GM21390 (cell line): ENCODE measurements at regions not wholly inside any gene's neighbourhood (a gene's known extent, or its start where the extent isn't known, plus 50 kb on each side); places are given as distances from the start of the nearest gene placed in this dataset.

ENCODE experiments used
- ATAC-seq: cut with Tn5 transposase; IDR thresholded peaks from one replicate; pipeline ENCODE4 v1.9.1; 2021; ENCODE audit not compliant: unreplicated experiment

DNA sequence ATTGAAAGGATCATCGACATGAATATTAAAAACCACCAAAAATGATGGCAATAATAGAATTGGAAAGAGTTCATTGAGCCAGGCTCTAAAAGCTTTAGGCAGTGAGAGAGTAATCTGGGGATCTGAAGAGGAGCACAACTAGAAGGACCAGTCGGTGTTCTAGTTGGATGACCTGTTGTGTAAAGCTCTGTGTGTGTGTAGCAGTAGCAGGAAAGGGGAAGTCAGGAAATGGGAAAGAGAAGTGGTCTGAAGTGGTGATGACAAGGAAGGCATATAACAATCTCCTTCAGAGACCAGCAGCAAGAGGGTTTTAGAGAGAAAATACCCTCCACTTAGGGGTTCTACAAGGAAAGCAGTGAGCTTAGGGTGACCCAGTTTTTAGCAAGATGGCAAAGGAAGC is 539.2 kb downstream of the HTR7 start:
- ATAC-seq: no peak

DNA sequence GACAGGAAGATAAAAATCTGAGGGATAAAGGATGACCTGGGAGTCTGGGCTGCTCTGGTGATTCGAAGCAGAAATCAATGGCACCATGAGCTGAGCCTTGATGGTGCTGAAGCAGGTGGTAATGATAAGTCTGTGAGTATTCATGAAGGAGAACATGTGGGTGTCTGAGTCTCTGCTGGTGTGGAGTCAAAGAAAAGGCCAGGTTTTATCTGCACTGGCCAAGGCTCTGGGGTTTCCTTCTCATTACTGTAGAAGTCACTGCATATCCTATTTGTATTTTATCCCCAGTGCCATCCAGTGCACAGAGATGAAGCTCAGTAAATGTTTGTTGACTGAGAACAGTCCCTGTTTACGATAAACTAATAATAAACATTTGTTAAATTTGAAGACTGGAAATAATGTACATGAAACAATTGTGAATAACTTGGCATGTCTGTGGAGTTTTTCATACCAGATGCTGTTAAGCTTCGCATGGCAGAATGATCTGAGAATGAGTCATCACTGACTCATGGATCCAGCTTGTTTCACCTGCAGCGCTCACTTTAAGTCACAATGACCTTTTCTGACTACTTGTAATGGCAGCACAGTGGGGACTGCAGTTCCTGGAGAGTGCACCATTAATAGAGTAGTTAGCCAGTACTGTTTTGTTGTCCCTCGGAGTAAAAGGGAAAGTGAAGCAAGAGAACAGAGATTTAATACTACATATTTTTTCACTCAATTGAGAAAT is 538.5 kb downstream of the HTR7 start:
- peak; percentile 84 for ATAC-seq

DNA sequence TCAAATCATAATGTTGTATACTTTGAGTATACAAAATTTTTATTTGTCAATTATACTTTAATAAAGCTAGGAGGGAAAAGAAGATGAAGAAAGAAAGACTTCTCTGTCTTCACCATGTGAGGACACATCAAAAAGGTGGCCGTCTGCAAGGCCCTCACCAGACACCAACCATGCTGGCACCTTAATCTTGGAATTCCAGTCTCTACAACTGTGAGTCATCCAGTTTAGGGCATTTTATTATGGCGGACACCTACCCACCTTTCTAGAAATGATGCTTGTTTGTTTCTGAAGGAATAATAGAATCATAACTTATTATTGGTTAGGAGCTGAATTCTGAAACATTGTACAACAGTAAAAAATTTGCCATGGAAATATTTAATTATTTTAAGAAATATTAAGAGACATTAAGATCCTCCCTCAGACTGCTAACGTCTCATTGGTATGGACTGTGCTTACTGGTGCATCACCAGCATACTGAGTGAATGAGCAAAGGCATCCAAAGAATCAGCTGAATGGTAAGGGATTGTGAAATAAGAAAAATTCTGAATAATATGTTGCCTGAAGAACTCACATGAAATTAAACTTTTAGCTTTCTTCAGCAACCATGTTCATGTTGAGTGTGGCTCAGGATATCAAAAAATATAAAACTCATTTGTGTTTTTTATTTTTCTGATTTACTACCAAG is 536.6 kb downstream of the HTR7 start:
- no peak for ATAC-seq

DNA sequence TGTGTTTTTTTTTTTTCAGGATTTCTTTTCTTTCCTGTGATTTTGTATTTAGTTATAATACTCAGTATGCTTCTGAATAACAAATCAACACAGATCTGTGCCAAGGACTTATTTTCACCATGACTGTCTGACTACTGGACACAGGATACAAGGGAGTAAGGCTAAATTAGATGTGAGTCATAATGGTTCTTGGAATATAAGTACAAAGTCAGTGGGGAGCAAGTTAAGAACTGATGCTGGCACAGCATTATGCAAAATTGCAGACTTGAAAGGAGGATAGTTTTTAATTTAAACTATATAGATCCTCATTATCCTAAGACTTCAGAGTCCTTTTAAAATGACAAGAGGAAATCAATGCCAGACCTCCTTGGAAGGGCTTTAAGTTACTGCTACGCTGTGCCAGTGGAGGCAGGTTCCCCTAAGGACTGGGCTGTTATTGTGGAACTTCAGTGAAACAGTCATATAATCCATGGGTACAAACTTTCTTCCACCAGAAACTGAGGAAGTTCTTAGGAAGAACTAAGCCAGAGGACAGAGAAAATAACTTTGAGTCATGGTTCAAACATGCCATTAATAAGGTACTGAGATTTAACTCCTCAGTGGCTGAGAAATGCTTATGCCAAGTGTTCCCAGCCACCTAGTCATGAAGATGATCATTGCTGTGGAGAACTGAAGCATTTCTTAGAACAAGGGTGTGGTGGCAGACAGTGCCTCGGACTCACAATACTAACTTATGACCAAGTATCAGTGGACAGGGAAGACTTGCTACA is 531.2 kb downstream of the HTR7 start:
- no peak for ATAC-seq

DNA sequence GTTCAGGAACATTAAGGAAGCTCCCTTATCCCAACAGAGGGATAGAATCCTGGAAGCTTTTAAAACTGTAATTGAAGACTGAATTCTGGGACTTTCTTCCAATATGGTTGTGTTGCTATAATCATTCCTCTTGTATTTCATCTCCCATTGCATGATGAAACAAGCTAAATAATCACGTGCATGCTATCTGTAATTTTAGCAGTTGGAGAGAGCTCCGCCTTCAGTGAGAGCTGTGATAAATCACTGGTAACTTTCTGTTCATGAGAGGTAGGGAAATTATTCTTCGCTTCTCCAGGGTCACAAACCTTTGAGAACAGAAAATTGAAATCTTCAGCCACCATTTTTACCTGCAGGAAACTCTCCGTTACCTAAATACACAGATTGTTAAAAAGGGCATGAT is 530.2 kb downstream of the HTR7 start:
- ATAC-seq: no peak

DNA sequence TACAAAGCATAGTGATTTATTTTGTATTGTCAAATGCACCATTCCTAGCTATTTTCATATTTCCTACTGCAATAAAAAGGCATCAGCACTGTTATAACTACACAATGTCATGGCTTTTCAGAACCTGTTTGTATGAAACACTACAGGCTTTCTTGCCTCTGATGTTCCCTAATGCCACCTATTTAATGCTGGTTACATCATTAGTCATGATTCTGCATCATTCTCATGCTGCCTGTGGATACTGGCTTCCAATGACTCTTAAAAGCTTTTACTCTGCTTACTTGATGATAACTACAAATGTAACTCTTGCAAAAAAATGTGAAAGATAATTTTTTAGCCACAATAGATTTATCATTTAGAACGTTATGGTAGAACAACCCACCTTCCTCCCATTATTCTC is 529.4 kb downstream of the HTR7 start:
- ATAC-seq: no peak

DNA sequence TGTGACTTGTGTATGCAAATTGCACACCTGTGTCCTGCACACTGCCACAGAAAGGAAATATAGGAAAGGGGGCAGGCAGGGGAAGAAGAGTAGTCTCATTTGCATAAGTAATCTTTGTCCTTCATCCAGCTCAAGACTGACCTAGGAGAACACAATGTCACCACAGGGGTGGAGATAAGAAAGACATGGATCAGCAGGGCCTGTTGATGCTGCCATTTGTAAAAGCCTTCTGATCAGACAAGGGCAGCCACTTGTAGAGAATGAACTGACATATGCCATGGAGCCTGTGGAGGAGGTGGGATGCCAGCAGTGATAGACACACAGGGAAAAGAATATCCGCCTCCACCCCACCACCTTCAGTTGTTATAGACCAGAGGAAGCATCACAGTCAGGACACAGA is 528.9 kb downstream of the HTR7 start:
- no peak for ATAC-seq

DNA sequence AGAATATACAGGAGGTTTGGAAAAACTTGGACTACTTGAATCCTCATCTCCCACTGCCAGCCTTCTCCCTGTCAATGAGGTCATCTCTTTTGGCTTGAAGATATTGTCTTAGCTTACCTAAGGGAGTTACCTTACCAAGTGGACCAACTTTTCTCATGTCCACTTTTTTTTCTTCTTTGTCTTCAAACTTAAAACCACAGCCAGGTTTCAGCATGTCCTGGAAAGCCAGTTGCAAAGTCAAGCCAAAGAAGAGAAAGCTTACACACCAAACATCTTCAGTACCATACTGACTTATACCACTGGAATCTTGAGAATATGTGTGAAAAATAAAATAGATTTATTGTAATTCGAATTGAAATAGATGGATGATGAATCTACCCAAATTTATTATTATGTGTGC is 520.5 kb downstream of the HTR7 start:
- no peak for ATAC-seq

DNA sequence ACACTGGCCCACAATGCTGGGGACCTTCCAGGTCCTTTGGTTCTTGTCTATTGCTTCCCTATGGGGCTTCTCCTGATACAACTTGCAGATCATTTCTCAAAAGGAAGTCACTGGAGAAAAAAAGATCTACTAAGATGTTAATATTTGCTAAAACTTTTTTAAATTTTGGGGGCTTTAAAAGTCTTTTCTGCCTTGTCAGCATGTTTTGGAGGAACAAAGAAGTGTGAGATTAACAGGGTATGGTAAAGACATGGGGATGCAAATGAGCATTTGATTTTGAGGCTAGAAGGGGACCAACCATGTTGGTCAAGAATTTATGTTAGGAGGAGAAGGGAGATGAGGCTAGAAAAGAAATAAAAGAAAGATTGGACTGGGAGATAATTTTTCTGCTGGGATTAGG is 515.4 kb downstream of the HTR7 start:
- no peak for ATAC-seq

DNA sequence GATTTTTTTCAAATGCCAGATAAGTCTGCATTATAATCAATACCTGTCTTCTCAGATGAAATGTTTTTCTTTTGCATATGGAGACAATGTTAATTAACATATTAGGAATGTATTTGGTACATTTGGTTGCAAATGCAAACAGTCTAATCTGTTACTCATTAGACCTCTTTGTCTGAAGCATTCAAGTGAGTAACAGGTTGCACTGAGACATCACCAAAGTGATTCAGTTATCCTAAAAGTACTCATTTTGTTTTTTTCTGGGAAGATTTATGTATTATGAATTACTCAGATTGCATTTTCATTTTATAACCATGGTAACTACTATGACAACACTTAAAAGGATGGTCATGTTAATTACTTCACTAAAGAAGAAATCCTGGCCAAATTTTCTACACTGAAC is 513.6 kb downstream of the HTR7 start:
- ATAC-seq: no peak

DNA sequence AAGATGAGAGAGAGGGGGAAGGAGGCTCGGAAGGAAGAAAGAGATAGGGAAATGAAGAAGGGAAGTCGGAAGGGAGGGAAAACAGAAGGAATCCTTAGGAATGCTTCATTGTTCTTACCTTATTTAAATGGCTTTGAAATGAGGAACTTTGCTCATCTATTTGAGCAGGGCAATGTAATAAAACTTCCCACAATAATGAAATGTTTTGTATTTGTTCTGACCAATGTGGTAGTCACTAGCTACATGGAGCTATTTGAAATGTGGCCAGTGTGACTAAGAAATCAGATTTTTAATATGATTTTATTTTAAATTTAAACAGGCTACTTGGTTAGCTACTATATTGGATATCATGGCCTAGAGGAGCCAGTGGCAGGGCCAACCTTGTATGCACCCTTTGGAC is 510.6 kb downstream of the HTR7 start:
- ATAC-seq: no peak

DNA sequence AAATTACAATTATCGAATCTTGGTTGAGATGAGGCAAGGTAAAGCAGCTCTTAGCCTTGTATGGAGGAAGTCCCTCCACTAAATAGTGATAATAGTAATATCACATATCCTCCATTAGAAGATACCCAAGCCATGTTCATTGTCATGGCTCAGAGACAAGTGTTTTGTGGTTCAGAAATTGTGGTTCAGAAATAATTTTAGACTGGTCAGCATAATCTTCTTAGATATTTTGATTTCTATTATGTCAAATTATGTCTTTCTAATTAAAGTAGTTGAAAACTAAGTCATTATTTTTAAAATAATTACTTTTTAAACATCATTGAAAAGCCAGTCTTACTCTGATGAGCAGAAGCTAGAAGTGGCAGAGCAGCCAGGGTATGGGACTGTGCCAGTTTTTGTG is 507.7 kb downstream of the HTR7 start:
- ATAC-seq: no peak

DNA sequence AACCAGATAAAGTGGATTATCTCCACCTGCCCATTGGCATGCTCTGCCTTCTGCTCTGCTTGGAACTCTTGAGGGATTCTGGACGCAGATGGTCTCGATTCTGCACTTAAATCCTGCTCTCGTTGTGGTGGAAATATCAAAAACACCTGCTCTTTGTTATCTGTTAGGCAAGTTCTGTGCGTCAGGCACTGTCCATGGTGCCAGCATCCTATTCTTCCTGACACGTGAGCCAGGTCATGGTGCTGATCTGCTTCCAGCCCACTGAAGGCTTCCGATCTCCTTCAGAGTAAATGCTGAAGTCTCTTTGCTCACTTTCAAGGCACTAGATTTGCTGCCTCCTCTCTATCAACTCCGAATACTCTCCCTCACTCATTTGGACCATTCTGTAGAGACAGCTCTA is 505.6 kb downstream of the HTR7 start:
- no peak for ATAC-seq

DNA sequence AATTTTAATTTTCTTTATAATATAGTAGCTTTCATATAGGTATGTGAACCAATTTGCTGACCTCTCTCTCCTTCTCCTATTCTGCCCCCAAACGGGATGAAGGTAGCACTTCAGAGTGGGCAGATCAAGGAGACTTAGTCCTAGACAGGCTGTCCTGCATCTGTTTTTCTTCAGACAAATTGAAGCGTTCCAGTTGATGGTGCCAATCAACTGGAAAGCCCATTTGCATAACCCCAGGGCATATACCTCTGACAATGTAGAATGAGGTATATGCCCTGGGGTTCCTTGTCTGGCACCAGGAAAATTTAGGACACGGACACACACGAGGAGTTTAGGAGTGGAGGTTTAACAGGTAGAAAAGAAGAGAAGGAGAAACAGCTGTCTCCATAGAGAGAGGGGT is 502.9 kb downstream of the HTR7 start:
- no peak for ATAC-seq

DNA sequence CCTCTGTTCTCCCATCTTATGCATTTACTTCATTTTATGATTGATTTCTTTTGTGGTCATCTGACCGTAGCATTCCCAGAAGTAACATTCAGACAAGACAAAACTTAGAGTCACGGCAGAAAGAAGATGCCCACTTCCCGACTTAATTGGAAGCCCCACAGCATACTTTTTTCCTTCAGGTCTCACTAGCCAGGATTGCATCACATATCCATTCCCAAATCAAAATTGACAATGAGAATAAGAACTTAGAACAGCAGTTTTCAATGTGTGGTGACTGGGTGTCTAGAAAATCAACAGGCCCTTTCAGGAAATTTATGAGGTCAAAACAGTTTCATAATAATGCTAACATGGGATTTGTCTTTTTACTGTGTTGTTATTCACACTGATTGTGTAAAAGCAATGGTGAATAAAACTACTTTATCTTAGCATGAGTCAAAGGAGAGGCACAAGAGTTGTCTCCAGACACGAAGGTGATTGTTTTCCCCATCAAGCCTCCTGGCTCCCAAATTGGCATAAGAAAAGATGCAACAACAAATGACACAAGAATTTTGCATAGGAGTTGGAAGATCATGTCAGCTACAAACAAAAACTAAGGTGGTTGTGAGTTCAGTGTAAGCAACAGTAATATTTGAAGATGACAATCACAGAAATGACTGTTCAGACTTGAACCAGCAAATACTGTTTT is 493.9 kb downstream of the HTR7 start:
- no peak for ATAC-seq

DNA sequence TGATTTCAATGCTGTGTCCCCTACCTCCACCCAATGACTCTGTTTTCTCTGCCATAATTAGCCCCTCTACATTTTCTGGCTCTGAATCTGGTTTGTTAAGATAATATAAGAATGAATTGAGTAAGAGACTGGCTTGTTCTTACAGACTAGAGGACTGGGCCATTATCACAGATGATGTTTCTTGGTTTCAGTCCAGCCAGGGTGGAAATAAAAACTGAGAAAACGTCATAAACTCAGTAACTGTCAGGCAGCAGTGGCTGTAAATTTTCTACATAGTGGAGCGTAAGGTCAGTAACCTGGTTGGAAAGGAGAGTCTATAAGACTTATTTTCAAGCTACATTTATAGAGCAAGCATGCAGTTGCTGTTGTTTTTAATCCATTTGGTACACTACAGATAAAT is 485.4 kb downstream of the HTR7 start:
- no peak for ATAC-seq

DNA sequence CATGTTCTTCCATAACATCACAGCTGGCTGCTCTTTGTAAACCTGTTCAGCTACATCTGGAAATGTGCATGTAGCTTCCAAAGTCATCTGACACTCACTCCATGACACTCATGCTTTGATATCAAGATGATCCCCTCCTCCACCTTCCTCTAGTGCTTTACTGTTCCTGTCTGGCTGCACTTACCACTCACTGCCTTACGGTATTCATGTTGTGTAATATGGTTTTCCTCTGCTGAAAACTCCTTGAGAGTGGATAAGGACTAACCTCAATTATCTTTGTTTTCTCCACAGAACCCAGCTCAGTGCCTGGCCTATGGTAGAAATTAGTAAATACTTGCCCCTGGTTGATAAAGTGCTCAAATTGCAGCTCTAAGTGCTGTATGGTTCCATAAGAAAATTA is 483.9 kb downstream of the HTR7 start:
- no peak for ATAC-seq

DNA sequence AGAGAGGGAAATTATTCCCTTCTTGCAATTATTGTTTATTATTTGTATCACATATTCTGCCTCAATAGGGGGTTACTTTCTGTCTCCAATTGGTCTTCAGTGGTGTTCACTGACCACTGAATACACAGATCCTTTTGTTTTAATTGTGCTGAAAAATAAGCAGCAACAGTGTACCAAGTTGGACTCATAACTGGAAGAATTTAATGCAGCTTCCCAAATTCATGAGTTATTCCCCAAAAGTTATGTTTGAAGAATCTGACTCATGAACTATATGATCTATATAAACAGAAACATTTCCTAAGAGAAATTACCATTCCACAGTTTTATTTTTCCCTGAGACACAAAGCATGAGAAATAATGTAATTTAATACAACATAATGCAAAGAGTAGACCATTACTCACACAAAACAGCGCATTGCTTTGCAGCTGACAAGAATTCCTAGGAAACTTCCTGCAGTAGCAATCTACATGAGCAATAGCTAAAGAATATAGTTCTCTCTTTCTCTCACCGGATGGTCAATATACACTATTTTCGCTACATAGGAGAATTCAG is 479.2 kb downstream of the HTR7 start:
- no peak for ATAC-seq

DNA sequence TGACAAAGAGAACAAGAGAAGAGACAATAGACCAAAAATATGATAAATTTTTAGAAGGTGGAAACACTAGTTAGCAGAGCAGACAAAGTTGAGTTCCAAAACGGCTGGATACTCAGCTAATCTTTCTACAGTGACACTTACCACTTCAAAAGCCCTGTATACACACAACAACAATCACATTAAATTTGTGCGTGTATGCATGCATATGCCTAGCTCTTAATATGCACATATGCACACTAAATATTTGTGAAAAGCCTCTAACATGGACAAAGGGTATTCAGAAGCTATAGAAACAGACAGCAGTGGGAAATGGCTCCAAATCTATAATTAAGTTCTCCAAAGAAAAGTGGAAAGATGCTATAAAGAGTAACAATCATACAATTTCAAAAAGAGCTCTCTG is 476.4 kb downstream of the HTR7 start:
- no peak for ATAC-seq

DNA sequence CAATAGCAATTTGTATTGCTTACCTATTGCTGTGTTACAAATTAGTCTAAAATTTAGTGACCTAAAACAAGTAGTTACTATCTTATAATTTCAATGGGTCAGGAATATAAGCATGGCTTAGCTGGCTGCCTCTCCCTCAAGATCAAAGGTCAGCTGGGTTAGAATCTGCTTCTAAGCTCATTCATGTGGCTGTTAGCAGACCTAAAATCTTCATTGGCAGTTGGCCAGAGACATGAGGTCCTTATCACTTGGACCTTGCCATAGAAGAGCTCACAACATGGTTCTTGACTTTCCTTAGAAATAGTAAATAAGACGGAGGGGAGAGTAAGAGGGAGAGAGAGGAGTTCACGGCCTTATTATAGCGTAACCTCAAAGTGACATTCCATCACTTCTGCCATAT is 468.0 kb downstream of the HTR7 start:
- ATAC-seq: no peak

DNA sequence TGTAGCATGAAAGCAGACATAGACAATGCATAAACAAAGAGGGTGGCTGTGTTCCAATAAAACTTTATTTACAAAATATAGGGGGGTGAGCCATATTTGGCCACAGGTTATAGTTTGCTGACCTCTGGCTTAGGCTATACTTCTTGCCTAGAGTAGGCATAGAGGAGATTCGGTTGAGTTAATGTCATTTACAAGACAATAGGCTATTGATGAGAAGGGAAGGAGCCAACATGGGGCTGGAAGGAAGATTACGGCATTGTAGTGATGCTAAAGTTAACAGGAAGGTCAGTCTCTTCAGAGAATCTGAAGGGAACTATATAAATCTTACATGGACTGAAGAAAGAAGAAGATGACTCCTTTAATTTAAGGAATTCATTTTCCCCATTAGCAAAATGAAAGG is 463.5 kb downstream of the HTR7 start:
- ATAC-seq: no peak
